WI38 (cell line): ENCODE measurements at regions not wholly inside any gene's neighbourhood (a gene's known extent, or its start where the extent isn't known, plus 50 kb on each side); places are given as distances from the start of the nearest gene placed in this dataset.

Experiments used
- H3K4me3 ChIP-seq: 2 replicates; pipeline ENCODE4 v1.5.1; 2011; ENCODE audit warnings: low read depth, mild to moderate bottlenecking, control low read depth, low read length
- CTCF ChIP-seq: IDR thresholded peaks from 2 replicates; pipeline ENCODE4 v1.5.1; 2012; ENCODE audit warnings: low read depth, mild to moderate bottlenecking, control low read depth, low read length

GRCh38 chr7:114051871-114052331 is 133.1 kb upstream of the PPP1R3A start:
- H3K4me3 ChIP-seq = no peak overlapping the region
- no peak for TF ChIP-seq CTCF

GRCh38 chr7:114050571-114050970 is 131.8 kb upstream of the PPP1R3A start:
- TF ChIP-seq CTCF = no peak
- H3K4me3 ChIP-seq = no peak overlapping the region

- H3K4me3 ChIP-seq = peak overlapping the region; percentile 45
- no peak for TF ChIP-seq CTCF
Measured at GRCh38 chr7:114048386-114049235, 129.8 kb upstream of the PPP1R3A start.

GRCh38 chr7:114047889-114048288 is 129.1 kb upstream of the PPP1R3A start:
- peak overlapping the region; percentile 45 for H3K4me3 ChIP-seq
- no peak for TF ChIP-seq CTCF

- no peak overlapping the region for H3K4me3 ChIP-seq
- no peak for TF ChIP-seq CTCF
Measured at GRCh38 chr7:114033475-114033874, 114.7 kb upstream of the PPP1R3A start.

- no peak overlapping the region for H3K4me3 ChIP-seq
- peak; percentile 30; the same call in 1 of the 2 replicates for TF ChIP-seq CTCF
Measured at GRCh38 chr7:114026486-114027089, 107.8 kb upstream of the PPP1R3A start.

GRCh38 chr7:114021135-114021534 is 102.3 kb upstream of the PPP1R3A start:
- no peak for TF ChIP-seq CTCF
- no peak overlapping the region for H3K4me3 ChIP-seq
